Kidney tubule cell (primary cell): ENCODE measurements at regions not wholly inside any gene's neighbourhood (a gene's known extent, or its start where the extent isn't known, plus 50 kb on each side); places are given as distances from the start of the nearest gene placed in this dataset.

Experiments
- DNase-seq: peaks from one replicate; pipeline ENCODE4 v3.0.0-alpha.2; 2018; ENCODE audit warnings: low spot score

DNA sequence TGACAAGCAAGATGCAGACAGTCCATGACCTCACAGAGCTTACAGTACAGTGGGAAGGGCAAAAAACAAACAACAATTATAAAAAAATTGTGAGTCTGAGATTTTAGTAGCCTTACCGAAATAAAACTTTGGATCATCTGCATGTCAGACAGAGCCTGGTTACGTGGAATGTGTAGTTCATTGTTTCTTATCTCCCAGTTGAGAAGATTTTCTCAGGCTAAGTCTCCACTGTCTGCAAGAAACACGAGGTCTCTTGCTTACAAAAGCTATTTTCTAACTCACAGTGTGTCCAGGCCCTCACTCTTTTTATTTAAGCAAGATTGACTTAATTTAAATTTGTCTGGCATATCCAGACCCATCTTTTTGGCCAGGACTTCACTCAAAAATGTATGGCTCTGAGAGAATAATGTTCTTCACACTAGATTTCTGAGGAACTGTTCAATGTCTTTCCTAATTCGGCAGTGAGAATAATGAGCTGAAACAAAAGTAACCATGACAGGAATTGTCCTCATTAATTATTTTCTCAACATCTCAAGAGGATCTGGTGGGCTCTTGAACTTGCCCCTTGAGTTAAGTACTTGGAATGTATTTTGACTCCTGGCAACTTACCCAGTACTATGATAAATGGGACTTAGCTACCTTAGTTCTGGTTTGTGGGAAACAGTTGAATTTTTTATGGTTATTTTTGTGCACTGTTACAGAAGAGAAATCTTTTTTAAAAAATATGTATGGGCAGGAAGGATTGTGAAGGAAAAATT is 265.1 kb upstream of the COL8A1 start:
- DNase-seq = no peak

GRCh38 chr3:99366663-99367429 is 271.5 kb upstream of the COL8A1 start:
- no peak for DNase-seq

DNA sequence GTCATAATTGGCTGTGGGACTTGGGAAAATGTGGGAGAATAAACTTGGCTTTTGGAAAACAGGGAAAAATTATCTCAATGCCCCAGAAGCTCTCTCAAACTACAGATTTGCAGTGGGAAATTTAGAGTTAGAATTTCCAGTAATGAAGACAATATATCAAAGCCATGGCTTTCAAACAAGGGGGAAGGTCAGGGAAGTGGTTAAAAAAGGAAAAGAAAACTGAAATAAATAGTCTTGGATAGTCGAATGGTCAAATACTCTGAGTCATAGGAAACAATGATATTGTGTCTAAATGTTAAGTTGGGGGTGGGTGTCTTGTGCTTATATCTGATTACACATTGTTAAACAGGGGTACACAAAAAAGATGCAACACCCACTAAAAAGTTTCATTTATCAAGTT is 272.4 kb upstream of the COL8A1 start:
- DNase-seq = no peak

- no peak for DNase-seq
These were observed 273.0 kb upstream of the COL8A1 start for GRCh38 chr3:99365396-99365795.

- DNase-seq = no peak
These were observed 281.3 kb upstream of the COL8A1 start for GRCh38 chr3:99357131-99357530.

DNA sequence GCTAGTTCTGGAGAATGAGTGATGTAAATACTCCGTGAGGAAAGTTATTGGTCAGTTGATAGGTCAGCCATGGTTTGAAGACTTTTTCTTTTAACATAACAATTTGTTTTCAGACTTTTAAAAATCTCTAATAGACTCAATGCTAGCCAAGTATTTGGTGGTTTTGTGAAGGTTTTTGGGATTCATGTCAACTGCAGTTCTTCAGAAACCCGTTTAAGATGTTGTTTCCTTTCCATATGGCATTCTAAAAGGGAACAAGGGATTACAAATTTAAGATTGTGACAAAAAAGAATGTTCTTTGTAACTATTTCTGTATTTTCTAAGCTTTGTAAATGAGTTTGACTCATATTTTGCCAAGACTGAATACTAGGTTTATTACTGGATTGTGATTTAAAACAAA is 281.7 kb upstream of the COL8A1 start:
- DNase-seq = no peak

GRCh38 chr3:99355465-99355864 is 282.9 kb upstream of the COL8A1 start:
- peak; percentile 6 for DNase-seq

DNA sequence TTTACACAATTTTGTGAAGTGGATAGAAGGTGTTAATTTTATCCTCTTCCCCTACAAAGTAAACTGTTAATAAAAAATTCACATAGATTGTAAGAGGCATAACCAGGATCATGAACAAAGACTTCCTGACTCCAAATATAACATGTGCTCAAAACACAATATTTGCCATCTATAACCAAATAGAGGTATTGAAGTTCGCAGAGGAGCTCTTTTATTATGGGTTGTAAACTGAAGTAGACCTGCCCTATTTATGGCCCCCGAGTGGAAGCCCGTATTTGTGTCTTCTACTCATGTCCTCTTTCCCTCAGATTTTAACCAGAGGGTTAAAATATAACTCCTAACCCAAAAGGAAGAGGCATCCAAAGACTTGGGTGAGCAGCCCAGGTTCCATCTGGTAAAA is 285.6 kb upstream of the COL8A1 start:
- no peak for DNase-seq

DNA sequence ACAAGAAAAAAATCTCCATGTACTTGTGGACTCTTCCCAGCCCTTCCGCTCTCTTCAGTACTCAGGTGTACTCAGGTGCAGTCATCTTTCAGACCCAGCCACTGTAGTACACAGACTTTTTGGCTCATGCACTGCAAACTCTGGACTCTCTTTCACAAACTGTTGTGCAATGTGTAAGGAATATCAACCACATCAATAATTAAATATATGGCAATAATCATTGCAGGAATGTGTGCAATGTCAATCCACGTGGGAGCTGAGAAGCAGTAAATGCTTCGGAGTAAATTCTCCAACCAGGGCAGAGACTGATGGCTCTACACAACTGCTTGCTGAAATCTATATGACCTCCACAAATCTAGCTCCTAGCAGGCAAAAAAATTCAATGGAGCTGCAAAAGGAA is 287.3 kb upstream of the COL8A1 start:
- no peak for DNase-seq

GRCh38 chr3:99348451-99348850 is 289.9 kb upstream of the COL8A1 start:
- no peak for DNase-seq

- DNase-seq = no peak
These were observed 294.2 kb upstream of the COL8A1 start for GRCh38 chr3:99344216-99344615.

GRCh38 chr3:99342383-99342782 is 296.0 kb upstream of the COL8A1 start:
- DNase-seq = no peak

GRCh38 chr3:99339222-99339621 is 299.2 kb upstream of the COL8A1 start:
- no peak for DNase-seq

GRCh38 chr3:99332718-99333117 is 305.7 kb upstream of the COL8A1 start:
- peak; percentile 3 for DNase-seq

- DNase-seq = no peak
These were observed 306.1 kb upstream of the COL8A1 start for GRCh38 chr3:99332276-99332675.

- no peak for DNase-seq
These were observed 307.4 kb upstream of the COL8A1 start for GRCh38 chr3:99330924-99331532.

- no peak for DNase-seq
These were observed 308.1 kb upstream of the COL8A1 start for GRCh38 chr3:99330281-99330680.

GRCh38 chr3:99325402-99325801 is 313.0 kb upstream of the COL8A1 start:
- no peak for DNase-seq

DNA sequence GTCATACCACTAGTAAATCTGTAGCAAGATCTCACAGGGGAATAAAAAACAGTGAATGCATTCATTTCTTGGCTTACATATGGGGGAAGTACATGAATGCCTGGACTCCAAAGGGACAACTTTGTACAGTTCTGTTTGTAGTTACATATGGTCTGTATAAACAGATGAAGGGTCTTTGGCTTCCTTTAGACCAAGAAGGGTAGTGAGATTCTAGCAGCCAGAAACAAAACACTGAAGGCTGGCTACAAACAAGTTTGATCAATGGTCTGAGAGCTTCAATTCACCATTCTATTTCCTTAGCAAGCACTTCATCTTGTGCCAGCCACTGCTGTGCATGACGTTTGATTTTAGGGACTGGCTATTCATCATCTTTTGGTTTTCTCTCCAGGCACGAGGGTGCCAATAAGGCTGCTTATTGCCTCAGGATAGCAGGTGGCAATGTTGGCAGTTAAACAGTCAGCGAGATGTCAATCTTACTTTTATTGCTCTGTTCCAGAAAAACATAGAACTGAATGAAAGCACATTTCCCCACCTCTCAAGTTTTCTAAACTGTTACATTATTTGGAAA is 313.7 kb upstream of the COL8A1 start:
- DNase-seq = no peak

DNA sequence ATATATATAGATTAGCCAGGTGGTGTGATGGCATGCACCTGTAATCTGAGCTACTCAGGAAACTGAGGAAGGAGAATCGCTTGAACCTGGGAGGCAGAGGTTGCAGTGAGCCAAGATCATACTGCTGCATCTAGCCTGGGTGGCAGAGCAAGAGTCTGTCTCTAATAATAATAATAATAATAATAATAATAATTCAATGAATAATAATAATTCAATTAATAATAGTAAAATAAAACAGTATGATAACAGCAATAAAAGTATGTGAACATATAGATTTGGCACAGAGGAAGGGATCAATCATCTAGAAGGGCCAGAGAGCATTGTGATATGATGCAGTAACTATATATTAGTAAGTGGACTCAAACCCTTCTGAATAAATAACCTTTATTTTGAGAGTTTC is 314.5 kb upstream of the COL8A1 start:
- no peak for DNase-seq

GRCh38 chr3:99322551-99322950 is 315.8 kb upstream of the COL8A1 start:
- no peak for DNase-seq

GRCh38 chr3:99321261-99321660 is 317.1 kb upstream of the COL8A1 start:
- no peak for DNase-seq

- peak; percentile 79 for DNase-seq
These were observed 318.4 kb upstream of the COL8A1 start for GRCh38 chr3:99319961-99320360.
